HT-29 (cell line): ENCODE measurements at regions not wholly inside any gene's neighbourhood (a gene's known extent, or its start where the extent isn't known, plus 50 kb on each side); places are given as distances from the start of the nearest gene placed in this dataset.

Experiments used
- DNase-seq: peaks from one replicate; pipeline ENCODE4 v3.0.0-alpha.2; 2015; ENCODE audit warnings: low spot score

DNA sequence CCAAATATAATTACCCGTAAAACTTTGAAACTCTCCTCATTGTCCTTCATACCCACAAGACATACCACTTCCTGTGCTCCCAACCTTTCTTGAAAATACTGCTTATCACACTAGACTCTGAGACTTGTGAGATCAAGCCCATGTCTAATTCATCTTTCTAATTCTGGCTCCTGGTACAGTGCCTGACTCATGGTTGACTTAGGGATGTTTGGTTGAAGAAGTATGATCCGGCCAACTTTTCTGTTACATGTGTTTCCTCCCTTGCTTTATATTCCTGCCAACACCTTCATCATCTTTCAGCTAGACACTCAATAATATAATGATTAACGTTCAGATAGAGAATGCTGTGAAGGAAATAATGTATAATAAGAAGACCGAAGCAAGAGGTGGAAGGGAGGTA is 58.2 kb downstream of the MEX3B start:
- no peak for DNase-seq

DNA sequence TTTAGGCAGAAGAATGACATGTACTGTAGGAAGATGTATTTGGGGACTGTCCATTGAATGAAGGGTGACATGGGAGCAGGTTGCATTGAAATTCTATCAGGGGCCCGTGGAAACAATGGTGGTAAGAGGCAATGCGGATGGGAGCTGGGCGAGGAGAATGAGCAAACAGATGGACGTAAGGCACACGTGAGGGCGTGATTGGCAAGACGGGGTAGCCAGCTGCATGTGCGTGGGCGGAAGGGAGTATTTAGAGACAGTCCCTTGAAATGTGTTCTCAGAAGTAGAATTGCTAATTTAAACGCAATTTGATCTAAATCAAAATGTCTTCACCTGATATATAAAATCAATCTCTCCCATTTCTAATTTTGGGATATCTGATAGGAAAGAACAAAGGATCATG is 62.3 kb downstream of the MEX3B start:
- DNase-seq = no peak

DNA sequence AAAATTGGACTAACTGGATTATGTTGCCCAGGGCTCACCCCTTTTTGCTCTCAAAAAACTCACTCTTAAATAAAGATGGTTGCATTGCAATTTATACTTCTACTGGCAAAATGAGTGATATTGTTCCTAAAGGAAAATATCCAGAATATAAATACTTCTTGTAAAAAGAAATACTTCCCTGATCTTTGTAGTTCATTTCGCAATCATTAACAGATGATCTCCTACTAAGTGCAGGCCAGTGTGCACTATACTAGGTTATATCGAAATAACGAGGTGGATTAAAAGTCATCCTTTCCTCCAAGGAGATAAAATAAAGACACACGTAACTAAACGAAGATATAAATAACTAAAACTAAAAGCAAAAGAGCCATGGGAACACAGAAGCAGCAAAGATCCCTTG is 63.0 kb downstream of the MEX3B start:
- DNase-seq = no peak

DNA sequence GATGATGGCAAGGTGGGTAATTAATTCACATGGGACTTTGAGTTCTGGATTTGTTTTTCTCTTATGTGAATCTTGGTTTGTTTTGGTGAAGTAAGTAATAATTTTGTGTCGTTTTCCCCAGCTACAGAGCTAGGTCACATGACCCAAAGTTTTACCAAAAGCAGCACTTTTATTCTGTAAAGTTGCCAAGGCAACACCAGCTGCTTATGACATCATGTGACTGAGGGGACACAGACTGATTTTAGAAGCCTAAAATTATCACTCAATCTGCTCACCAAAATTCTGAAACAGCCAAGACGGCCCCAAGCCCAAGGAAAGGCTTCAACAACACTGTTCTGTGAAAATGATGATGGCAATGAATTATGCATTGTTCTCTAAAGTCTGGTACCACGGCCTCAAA is 63.9 kb downstream of the MEX3B start:
- DNase-seq = no peak

DNA sequence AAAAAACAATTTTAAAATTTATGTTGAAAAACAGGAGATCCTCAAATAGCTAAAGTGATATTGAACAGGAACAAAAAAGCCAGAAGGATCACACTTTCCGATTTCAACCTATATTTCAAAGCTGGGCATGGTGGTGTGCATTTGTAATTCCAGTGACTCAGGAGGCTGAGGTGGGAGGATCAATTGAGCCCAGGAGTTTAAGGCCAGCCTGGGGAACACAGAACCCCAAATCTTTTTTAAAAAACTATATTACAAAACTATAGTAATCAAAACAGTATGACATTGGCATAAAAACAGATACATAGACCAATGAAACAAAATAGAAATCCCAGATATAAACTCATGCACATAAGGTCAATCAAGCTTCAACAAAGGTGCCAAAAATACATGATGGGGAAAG is 68.4 kb downstream of the MEX3B start:
- no peak for DNase-seq

DNA sequence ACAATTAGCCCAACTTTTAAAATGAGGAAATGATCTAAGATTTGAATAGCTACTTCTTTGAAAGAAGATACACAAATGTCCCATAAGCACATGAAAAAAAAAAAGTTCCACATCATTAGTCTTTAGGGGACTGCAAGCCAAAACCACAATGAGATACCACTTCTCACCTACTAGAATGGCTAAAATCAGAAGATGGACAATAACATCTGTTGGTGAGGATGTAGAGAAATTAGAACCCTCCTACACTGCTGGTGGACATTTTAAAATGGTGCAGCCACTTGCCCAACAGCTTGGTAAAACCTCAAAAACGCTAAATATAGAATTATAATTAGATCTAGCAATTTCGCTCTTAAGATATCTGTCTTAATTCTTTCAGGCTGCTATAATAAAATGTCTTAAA is 77.1 kb downstream of the MEX3B start:
- no peak for DNase-seq

DNA sequence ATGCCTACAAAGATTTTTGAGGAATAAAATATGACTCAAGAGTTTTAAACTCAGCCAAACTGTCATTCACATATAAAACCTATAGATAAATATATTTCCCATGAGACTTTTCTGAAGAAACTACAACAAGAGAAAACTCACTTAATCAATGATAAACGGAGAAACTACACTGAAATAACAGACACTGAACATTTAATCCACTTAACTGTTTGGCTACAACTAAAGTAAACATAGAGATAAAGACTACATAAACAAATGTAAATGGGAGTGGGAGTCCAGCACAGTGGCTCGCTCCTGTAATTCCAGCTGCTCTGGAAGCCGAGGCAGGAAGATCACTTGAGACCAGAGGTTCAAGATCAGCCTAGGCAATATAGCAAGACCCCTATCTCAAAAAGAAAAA is 79.2 kb downstream of the MEX3B start:
- DNase-seq = no peak

DNA sequence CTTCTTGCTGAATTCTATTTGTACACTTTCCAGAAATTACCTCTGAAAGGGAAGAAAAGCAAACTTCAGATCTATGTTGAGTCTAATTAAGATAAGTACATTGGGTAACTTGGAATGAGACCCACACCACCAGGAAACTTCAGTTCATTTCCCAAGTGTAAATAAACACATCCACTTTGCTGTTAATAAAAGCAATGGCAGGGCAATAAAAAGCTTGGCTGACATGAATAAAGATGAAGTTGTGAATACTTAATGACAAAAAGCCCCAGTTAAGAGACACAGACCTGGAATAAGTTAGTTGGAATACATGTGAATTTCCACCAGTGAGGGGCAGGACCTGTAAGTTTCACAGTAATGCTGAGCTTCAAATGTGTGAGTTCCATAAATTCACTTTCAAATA is 83.3 kb downstream of the MEX3B start:
- DNase-seq = no peak

DNA sequence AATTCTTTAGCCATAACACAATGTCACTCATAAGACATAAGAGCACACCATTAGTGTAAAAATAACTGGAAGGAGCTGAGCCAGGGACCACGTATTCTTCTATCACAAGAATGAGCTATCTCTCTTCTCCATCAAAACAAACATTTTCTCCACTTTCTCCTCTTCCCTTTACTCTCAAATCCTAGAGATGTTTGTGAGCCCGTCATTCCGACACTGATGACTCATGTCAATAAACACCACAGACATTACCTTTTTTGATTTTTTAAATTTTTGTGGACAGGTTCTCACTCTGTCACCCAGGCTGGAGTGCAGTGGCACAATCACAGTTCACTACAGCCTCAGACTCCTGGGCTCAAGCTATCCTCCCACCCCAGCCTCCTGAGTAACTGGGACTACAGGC is 86.6 kb downstream of the MEX3B start:
- DNase-seq = no peak

DNA sequence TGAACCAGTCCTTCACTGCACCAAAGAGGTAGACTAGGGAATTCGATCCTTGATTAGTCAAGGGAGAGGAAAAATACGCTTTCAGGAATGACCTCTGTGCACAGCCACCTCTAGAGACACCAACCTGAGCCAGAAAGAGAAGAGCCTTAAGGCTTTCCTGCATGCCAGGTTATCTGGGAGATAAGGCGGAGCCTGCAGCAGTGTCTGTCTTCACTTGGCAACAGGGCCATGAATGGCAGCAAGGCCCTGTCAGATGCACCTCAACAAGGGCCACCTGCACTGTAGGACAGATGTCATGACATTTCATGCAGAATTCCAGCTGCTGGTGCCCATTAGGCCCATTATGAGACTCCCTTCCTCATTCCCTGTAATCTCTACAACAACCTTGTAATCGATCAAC is 88.1 kb downstream of the MEX3B start:
- DNase-seq = no peak

DNA sequence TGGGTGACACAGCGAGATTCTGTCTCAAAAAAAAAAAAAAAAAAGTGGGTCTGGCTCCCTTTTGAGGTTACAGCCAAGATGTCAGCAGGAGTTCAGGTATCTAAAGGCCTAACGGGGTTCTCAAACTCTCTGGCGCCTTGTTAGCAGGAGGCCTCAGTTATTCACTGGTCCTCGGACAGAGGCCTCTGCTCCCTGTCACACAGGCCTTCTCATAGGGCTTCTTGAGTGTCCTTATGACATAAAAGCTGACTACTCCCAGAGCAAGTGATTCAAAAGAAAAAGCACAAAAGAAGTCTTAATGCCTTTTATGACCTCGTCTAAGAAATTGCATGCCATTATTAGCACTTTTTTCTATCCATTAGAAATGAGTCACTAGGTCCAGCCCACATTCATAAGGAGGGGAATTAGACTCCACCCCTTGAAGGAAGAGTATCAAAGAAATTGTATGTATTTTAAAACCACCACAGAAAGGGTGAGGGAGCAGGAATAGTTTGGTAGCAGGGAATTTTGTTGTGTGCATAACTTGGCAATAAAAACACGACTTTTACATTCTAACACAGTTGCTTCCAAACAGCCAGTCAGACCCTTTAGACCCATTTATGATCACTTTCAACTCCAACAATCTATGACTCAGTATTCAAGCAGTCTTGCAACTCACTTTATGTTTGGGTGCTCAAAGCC is 90.3 kb downstream of the MEX3B start:
- no peak for DNase-seq

DNA sequence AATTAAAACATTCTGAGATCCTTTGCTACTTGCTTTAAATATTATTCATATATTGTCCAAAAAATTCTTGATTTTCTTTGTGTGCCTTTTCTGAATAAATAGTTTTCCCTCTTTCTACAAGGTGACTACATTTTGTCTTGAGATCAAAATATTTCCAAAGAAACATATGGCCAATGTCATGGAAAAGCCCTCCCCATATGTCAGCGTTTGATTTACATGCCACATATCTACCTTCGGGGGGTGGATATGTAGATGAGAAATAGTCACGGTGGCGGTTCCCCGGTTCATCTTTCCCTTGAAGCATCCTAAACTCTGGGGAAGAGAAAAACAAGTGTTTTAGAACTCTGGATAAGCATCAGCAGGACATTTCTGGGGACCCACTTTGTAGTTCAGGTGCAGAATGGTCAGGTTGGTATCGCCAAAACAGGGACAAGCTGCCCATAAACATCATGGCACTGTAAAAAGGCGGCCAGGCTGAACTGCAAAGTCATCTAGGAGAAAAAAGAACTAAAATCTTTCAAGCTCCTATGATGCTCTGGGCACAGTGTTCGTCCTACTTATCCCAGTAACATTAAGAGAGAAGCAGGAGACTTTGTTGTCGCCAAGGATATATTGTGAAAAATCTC is 91.5 kb downstream of the MEX3B start:
- no peak for DNase-seq

DNA sequence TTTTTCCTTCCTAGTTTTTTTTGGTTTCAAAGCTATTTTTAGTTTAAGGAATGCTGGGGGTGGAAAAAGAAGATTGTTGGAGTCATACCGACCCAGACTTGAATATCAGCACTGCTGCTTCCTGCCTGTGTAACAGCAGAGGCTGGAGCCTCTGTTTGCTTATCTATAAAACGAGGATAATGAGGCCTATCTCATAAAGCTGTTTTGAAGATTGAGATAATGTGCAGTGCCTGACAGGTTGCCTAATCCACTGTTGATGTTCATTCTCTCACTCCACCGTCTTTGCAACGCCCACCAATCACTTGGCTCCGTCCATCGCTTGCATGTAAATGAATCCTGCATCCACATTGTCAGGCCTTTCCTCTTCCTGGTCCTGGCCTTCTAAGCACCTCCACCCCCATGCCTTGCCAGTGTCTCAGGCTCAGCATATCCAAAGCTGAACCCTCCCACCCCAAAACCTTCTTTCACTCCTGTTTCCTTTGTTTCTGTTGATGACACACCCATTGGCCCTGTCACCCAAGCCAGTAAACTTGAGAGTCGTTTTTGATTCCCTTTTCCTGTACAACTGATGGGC is 94.9 kb downstream of the MEX3B start:
- DNase-seq = no peak

DNA sequence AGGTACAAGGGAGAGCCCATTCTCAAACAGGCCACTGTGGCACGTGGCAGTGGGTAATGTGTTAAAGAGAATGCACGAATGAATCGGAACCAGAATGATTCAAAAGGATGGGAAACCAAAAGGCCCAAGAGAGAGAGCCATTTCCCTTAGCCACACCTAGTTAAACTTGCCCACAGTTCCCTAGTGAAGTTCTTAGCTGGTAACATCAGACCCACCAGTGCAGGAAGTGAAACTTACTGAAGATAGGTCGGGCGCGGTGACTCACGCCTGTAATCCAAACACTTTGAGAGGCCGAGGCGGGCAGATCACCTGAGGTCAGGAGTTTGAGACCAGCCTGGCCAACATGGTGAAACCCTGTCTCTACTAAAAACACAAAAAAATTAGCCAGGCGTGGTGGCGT is 97.1 kb downstream of the MEX3B start:
- DNase-seq = no peak

DNA sequence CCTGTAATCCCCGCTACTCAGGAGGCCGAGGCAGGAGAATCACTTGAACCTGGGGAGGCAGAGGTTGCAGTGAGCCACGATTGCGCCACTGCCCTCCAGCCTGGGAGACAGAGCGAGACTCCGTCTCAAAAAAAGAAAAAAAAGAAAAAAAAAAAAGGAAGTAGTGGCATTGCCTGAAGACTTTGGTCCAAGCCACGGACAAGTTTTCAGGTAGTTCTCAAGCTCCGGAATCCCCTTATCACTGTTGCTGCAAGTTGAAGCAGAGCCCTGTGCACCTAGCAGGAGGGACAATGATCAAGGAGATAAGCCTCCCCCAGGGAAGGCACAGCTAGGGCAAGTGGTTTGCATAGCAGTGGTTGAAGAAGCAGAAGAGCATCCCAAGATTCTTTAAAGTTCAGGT is 97.6 kb downstream of the MEX3B start:
- DNase-seq = no peak

DNA sequence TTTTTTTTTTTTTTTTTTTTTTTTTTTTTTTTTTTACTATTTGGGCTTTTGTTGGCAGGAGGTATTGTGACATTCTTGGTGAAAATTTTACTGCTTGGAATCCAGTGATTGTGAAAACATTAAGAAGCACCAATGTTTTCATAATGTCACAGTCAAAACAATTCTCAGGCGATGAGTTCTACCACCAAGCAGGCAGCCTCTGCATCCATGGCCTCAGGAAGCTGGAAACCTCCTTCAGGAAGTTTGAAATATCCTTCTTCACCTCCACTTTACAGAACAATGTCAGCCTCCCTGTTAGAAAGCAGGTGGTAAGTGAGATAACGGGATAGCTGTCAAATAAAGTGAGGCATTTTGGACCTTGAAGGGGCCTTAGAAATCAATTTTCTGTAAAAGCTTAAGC is 98.3 kb downstream of the MEX3B start:
- DNase-seq = no peak

DNA sequence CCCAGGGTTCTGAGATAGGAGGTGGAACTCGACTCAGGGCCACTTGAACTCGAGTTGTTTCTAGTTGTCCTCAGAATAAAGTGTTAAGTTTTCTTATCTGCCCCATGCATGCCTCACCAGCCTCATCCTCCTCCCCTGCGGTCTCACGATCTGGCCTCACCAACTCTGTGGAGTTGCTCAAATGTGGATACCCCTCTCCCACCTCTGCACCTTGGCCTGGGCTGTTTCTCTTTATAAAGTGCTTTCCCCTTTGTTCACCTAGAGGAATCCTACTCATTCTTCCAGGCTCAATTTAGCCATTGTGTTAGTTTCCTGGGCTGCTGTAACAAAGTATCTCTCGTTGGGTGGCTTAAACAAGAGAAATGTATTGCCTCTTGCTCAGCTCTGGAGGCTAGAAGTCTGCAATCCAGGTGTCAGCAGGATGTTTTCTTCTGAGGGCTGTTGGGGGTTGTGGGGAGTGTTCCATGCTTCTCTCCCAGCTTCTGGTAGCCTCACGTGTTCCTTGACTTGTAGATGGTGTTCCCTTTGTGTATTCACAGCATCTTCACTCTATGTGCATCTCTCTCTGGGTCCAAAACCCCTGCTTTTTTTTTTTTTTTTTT is 100.7 kb downstream of the MEX3B start:
- no peak for DNase-seq

DNA sequence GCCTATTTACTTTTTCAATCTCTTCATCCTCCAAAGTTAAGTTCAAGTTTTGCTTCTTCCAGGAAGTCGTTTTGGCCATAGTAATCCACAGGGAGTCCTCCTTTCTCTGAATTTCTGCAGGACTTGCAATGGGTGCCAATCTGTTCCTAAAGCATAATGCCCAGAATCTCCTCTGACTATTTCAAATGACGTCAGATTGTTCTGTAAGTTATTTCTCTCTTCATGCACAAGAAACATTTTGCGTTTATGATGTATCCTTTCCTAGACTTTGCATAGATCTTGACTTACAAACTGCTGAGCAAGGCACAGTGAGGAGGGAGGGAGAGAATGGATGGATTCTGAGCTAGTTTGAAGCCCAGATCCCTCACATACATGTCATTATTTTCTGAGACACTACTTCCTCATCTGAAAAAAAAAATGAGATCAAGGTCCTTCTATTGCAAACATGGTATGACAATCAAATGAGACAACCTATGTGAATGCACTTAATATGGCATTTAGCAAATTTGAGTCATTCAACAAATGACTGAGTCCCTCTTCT is 103.1 kb downstream of the MEX3B start:
- DNase-seq = no peak

DNA sequence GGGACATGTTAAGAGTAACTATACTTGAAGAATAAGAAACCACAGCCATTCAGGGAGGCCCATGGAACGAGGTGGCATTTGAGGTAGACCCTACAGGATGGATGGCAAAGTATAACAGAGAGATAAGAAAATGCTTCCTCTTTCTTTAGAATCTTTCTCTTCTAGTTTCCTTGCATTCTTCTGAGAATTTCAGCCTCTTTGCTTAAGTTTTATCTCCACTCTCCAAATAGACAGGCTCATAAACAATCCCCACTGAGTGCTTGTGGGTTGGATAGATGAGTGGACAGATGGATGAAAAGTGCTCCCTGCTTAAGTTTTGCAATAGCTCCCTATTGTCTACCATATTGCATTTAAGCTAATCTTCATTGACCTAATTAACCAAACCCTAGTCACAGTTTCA is 103.7 kb downstream of the MEX3B start:
- DNase-seq = no peak

DNA sequence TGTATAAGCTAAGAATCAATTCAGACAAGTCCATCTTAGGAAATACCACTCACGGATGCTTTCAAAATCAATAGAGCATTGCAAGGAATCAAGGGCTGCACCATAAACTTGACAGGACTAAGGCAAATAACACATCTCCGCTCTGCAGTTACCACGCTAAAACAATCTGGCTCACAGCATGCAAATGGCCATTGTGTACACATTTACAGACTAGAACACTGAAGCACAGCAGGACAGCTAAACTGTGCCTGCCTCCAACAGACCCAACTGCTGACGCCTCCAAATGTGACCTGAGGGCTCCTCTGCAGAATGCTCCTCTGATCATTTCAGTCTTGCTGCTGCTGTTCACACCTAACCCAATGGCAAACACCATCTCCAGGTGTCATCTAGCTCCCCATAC is 104.3 kb downstream of the MEX3B start:
- DNase-seq = no peak

DNA sequence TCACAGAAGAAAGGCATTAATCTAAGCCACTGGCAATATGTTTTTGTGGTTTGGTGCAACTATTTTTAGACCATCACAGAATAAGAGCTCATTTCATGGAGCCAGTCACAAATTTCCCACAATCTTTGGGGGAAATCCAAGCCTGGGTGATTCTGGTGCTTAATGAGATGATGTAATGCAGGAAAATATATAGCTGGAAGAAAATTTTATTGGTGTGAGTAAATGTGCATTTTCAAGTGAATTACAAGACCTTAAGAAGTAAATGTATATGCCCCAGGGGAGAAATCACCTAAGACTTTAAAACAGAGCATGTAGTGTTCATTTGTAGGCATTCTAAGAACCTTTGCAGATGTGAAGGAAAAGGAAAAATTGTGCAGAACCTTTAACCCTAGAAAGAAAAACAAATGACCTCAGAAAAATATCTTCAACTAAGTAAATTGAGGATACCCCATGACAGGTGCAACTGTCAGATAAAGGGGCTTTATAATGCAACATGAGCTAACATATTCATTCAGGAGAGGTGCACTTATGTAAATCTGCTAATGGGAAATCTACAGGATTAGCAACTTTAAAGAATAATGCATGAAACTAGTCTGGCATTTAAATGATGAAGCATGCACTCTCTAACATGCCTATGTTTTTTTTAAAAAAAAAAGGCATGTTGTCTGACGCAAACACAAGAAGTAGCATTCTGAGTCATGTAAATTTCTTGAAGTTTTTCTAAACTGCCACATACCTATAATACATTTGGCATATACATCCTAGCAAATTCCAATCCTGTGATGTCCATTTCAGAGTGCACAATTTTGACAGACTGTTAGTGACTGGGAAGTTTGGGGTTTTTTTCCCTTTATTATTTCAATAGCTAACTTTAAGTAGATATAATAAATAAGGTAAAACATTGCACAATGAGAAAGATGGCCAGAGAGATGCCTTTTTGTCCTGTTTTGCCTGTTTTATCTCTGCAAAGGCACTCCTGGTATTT is 105.1 kb downstream of the MEX3B start:
- DNase-seq = no peak
